HepG2 (cell line): ENCODE measurements at regions not wholly inside any gene's neighbourhood (a gene's known extent, or its start where the extent isn't known, plus 50 kb on each side); places are given as distances from the start of the nearest gene placed in this dataset.
A peak's percentile ranks its signal among the peaks of the same experiment; 100 is the strongest.

Source experiments
- ATAC-seq: fragments of 200-7000 bp; cut with Tn5 transposase; 3 replicates; pipeline ENCODE4 v1.9.1; 2020; ENCODE audit warnings: mild to moderate bottlenecking, moderate library complexity
- BruUV-seq: library from RNA; stranded (reverse); fragments of 400-500 nt; replicated peaks from 2 replicates; lab custom pipeline; 2021; lab: Mats Ljungman, UMichigan
- CTCF ChIA-PET: fragments of 300-600 bp; formaldehyde crosslinking; extraction: SDS; loops from one replicate; lab custom pipeline; 2021; ENCODE audit warnings: low total read pairs, inconsistent platforms, low intra/inter-chr PET ratio; lab: Yijun Ruan, JAX
- POLR2A ChIA-PET: fragments of 350-600 bp; sonication (Branson Sonifier 250); formaldehyde crosslinking; loops from one replicate; lab custom pipeline; 2020; ENCODE audit warnings: antibody characterized with exemption, inconsistent platforms; lab: Yijun Ruan, JAX
- DNase-seq: peaks from one replicate; pipeline ENCODE4 v3.0.0-alpha.2; 2015; ENCODE audit warnings: low spot score
- FAIRE-seq: peaks from 3 replicates; lab custom pipeline; 2011; peaks lifted over from hg19 to GRCh38; lab: Jason Lieb, UNC
- H2AFZ ChIP-seq: one replicate; pipeline ENCODE4 v1.6.1; 2011; ENCODE audit warnings: low read length, inconsistent platforms
- H3K27ac ChIP-seq: fragments of 300-600 bp; 3 replicates; pipeline ENCODE4 v1.8.0; 2011; ENCODE audit warnings: mixed run types, mild to moderate bottlenecking, mixed read lengths, low read length, inconsistent platforms; ENCODE audit not compliant: insufficient read depth; ENCODE audit errors: extremely low read length
- H3K27me3 ChIP-seq, 2 experiments: fragments of 200-600 bp in 1 of 2; 2 replicates in 1 of 2; 3 replicates in 1 of 2; pipeline versions ENCODE4 v1.6.0 to v1.8.0; 2011; ENCODE audit warnings: low read length in 2 of 2, mild to moderate bottlenecking in 2 of 2, moderate library complexity in 2 of 2, inconsistent platforms in 1 of 2; ENCODE audit not compliant: insufficient read depth in 2 of 2, control insufficient read depth in 1 of 2
- H3K36me3 ChIP-seq, 2 experiments: fragments of 200-600 bp in 1 of 2; replicated peaks in 1 of 2; 2 replicates in 1 of 2; 3 replicates in 1 of 2; pipeline versions ENCODE4 v1.5.1 to v1.8.0; 2011; ENCODE audit warnings: low read length in 2 of 2, inconsistent platforms in 1 of 2; ENCODE audit not compliant: insufficient read depth in 2 of 2, control insufficient read depth in 1 of 2
- H3K4me1 ChIP-seq: 2 replicates; pipeline ENCODE4 v1.5.1; 2012; ENCODE audit warnings: low read length, inconsistent platforms; ENCODE audit not compliant: insufficient read depth
- H3K4me2 ChIP-seq: 2 replicates; pipeline ENCODE4 v1.6.0; 2011; ENCODE audit warnings: low read depth, low read length, inconsistent platforms
- H3K4me3 ChIP-seq, 3 experiments: fragments of 200-600 bp in 1 of 3; sonication (generic), shearing (Covaris generic) in 1 of 3; replicated peaks in 1 of 3; 2 replicates each; pipeline ENCODE4 v1.5.1; 2011 to 2016; ENCODE audit warnings: low read length in 3 of 3, inconsistent platforms in 2 of 3, low read depth in 2 of 3, mild to moderate bottlenecking in 2 of 3, control low read depth in 1 of 3, mixed read lengths in 1 of 3; ENCODE audit not compliant: insufficient read depth in 1 of 3
- H3K79me2 ChIP-seq: one replicate; pipeline ENCODE4 v1.6.1; 2011; ENCODE audit warnings: low read length, inconsistent platforms; ENCODE audit not compliant: insufficient read depth
- H3K9ac ChIP-seq: 2 replicates; pipeline ENCODE4 v1.6.0; 2011; ENCODE audit warnings: mild to moderate bottlenecking, low read depth, low read length, inconsistent platforms; ENCODE audit not compliant: insufficient read depth
- H3K9me3 ChIP-seq: 2 replicates; pipeline ENCODE4 v1.5.1; 2012; ENCODE audit warnings: mild to moderate bottlenecking, low read length
- H4K20me1 ChIP-seq: 2 replicates; pipeline ENCODE4 v1.6.0; 2011; ENCODE audit warnings: inconsistent platforms, mild to moderate bottlenecking, low read length, moderate library complexity; ENCODE audit not compliant: insufficient read depth
- HDAC2 ChIP-seq: sonication (generic); formaldehyde crosslinking; IDR thresholded peaks from 2 replicates; pipeline ENCODE4 v1.4.0; 2020; ENCODE audit warnings: missing genetic modification reagents
- HMGA1 ChIP-seq: sonication (generic); formaldehyde crosslinking; conservative IDR thresholded peaks from 2 replicates; pipeline ENCODE4 v1.4.0; 2020; ENCODE audit warnings: missing genetic modification reagents
- HNRNPK ChIP-seq: fragments of 200-400 bp; formaldehyde crosslinking; IDR thresholded peaks from 2 replicates; pipeline ENCODE4 v1.6.1; 2018; ENCODE audit warnings: low read length, low read depth, moderate library complexity, mild to moderate bottlenecking; ENCODE audit not compliant: poor library complexity, severe bottlenecking
- KDM3A ChIP-seq: IDR thresholded peaks from 2 replicates; pipeline ENCODE4 v1.6.1; 2018; ENCODE audit warnings: low read depth, missing compliant biosample characterization
- SNAPC2 ChIP-seq: sonication (generic); formaldehyde crosslinking; IDR thresholded peaks from 2 replicates; pipeline ENCODE4 v1.8.1; 2022; ENCODE audit warnings: mild to moderate bottlenecking, missing genetic modification reagents
- ZIK1 ChIP-seq: sonication (generic); formaldehyde crosslinking; IDR thresholded peaks from 2 replicates; pipeline ENCODE4 v1.5.0; 2020; ENCODE audit warnings: mild to moderate bottlenecking, low read depth, missing genetic modification reagents, borderline replicate concordance
- ZNF101 ChIP-seq: sonication (generic); formaldehyde crosslinking; IDR thresholded peaks from 2 replicates; pipeline ENCODE4 v1.4.0; 2020; ENCODE audit warnings: mild to moderate bottlenecking, low read depth, missing genetic modification reagents, borderline replicate concordance
- ZNF44 ChIP-seq: sonication (generic); formaldehyde crosslinking; IDR thresholded peaks from 2 replicates; pipeline ENCODE4 v1.5.1; 2020; ENCODE audit warnings: mild to moderate bottlenecking, missing genetic modification reagents
- ZNF547 ChIP-seq: sonication (generic); formaldehyde crosslinking; IDR thresholded peaks from 2 replicates; pipeline ENCODE4 v1.5.1; 2020; ENCODE audit warnings: mild to moderate bottlenecking, missing genetic modification reagents
- ZNF549 ChIP-seq: sonication (generic); formaldehyde crosslinking; IDR thresholded peaks from 2 replicates; pipeline ENCODE4 v1.5.0; 2020; ENCODE audit warnings: missing genetic modification reagents
- ZNF644 ChIP-seq: IDR thresholded peaks from 2 replicates; pipeline ENCODE4 v1.6.1; 2016; ENCODE audit warnings: low read depth
- ZNF652 ChIP-seq: IDR thresholded peaks from 2 replicates; pipeline ENCODE4 v1.6.1; 2016; ENCODE audit warnings: low read depth, borderline replicate concordance
- WGBS: methylation state at CpG from one replicate; pipeline ENCODE4 v1.1.6; 2017; ENCODE audit warnings: low lambda C conversion rate; 5-methylcytosine and 5-hydroxymethylcytosine counted together
- in situ Hi-C: cut with HindIII; loops from 2 replicates; pipeline ENCODE4 v1.10.0; 2017; ENCODE audit warnings: low pct_unique_long_range_greater_than_20kb; ENCODE audit not compliant: extremely low pct_ligation_motif_present
- intact Hi-C: fragments of 100-400 bp; cut with micrococcal nuclease; formaldehyde crosslinking; loops from one replicate; pipeline ENCODE4 v1.10.0; 2022; ENCODE audit not compliant: unreplicated experiment
- TF ChIP-seq, protein P1 (sequence below): sonication (generic); formaldehyde crosslinking; IDR thresholded peaks from 2 replicates; pipeline ENCODE4 v1.4.0; 2020; ENCODE audit warnings: missing genetic modification reagents

DNA sequence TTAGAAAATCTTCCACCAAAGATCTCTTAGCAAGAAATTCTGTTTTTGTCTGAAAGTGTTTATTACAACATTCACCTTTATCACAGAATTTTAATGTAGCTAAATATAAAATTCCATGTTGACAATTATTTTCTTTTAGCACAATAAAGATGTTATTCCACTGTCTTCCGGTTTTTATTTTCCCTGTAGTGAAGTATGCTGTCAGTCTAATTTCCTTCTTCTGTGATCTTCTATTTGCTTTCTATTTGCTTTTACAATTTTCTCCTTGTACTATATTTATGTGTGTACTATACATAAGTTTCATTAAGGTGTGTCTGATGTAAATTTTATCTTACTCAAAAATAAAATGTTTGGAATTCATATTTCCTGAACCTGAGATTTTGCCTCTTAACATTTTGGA, 117.5 kb upstream of the PPP2R3A start:
- BruUV-seq: no TSS peak

DNA sequence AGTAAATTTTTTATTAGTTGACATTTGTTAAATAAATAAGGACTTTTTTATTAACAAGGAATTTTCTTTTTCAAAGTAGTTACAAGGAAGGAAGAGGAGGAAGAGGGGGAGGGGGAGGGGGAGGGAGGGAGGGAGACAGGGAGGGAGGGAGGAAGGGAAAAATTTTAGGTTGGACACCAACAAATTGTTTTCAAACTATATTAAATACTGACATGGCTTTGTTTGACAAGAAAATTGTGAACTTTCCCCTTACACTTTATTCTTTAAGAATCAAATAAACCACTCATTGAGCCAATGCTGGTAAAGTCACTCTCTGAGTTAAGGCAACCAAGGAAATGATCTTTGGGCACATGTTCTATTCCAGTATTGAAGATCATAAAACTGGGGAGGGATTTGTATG, 115.7 kb upstream of the PPP2R3A start:
- in situ Hi-C loops: no loop called here

More for the DNA sequence above, 117.5 kb upstream of the PPP2R3A start:
- Histone ChIP-seq H3K9ac (no peak overlapping the region), H3K4me1 (no peaks in the 10 kb centered on the region), H3K36me3 (no peaks in the 10 kb centered on the region), H3K27me3 (no peaks in the 10 kb centered on the region), H3K4me3 (no peak overlapping the region), H4K20me1 (no peaks in the 10 kb centered on the region), H2AFZ (no peak overlapping the region), H3K79me2 (no peaks in the 10 kb centered on the region), H3K4me2 (no peak overlapping the region), H3K9me3 (no peaks in the 10 kb centered on the region), H3K27ac (no peak overlapping the region)
- TF ChIP-seq ZIK1 (CRISPR knock-in tag) (no peak), ZNF644 (CRISPR knock-in tag) (no peak), HDAC2 (no peak), ZNF547 (CRISPR knock-in tag) (no peak), SNAPC2 (CRISPR knock-in tag) (no peak), ZNF101 (CRISPR knock-in tag) (no peak), KDM3A (CRISPR knock-in tag) (no peak), ZNF44 (CRISPR knock-in tag) (no peak), ZNF652 (CRISPR knock-in tag) (no peak)
- TF ChIP-seq, protein P1, sequence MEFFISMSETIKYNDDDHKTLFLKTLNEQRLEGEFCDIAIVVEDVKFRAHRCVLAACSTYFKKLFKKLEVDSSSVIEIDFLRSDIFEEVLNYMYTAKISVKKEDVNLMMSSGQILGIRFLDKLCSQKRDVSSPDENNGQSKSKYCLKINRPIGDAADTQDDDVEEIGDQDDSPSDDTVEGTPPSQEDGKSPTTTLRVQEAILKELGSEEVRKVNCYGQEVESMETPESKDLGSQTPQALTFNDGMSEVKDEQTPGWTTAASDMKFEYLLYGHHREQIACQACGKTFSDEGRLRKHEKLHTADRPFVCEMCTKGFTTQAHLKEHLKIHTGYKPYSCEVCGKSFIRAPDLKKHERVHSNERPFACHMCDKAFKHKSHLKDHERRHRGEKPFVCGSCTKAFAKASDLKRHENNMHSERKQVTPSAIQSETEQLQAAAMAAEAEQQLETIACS (CRISPR knock-in tag): no peak
- CTCF ChIA-PET: no interaction called here
- FAIRE-seq (no peak), DNase-seq (no peak), ATAC-seq (no peak)
- intact Hi-C loops: no loop called here
- WGBS: 3% methylated on average over 1 of the region's 1 CpG
- in situ Hi-C loops: no loop called here
- POLR2A ChIA-PET: no interaction called here

More for the DNA sequence above, 115.7 kb upstream of the PPP2R3A start:
- ATAC-seq: no peak
- H3K27me3 ChIP-seq: no peaks in the 10 kb centered on the region
- no peaks in the 10 kb centered on the region for H3K36me3 ChIP-seq
- ChIA-PET POLR2A (no interaction called here), CTCF (no interaction called here)
- no peaks in the 10 kb centered on the region for H3K4me1 ChIP-seq
- H3K79me2 ChIP-seq: no peaks in the 10 kb centered on the region
- no peak for DNase-seq
- H2AFZ ChIP-seq: no peak overlapping the region
- H3K4me3 ChIP-seq: no peak overlapping the region
- no peak for FAIRE-seq
- TF ChIP-seq ZNF549 (CRISPR knock-in tag): no peak
- TF ChIP-seq HNRNPK: peak; percentile 95
- TF ChIP-seq HMGA1 (CRISPR knock-in tag): no peak
- no peaks in the 10 kb centered on the region for H4K20me1 ChIP-seq
- BruUV-seq: no TSS peak
- H3K9ac ChIP-seq: no peak overlapping the region
- intact Hi-C loops: no loop called here
- no peak overlapping the region for H3K27ac ChIP-seq
- no peak overlapping the region for H3K4me2 ChIP-seq
- no peaks in the 10 kb centered on the region for H3K9me3 ChIP-seq
